ENCODE measurements at regions not wholly inside any gene's neighbourhood (a gene's known extent, or its start where the extent isn't known, plus 50 kb on each side); places are given as distances from the start of the nearest gene placed in this dataset.

DNA sequence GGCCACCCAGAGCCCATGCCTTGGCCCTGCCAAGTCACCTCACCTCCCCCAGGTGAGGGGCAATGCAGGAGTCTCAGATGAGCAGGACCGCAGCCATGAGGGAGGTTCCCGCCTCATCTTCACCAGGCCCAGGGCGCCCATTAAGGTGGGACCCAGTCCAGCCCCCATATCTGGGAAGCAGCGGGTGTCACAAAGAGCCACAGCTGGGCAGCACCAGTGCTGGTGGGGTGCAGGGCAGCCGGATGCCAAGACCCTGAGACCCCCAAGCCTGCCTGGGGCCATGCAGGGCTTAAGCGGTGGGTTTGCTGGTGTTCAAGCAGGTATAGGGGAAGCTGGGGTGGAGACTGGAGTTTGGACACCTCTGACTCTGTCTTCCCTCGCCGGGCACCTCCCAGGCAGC lies 237.8 kb upstream of the GSE1 start:
- peaks cover 42% of the 10 kb centered on the region for H3K27me3 ChIP-seq
- TF ChIP-seq, protein P1, sequence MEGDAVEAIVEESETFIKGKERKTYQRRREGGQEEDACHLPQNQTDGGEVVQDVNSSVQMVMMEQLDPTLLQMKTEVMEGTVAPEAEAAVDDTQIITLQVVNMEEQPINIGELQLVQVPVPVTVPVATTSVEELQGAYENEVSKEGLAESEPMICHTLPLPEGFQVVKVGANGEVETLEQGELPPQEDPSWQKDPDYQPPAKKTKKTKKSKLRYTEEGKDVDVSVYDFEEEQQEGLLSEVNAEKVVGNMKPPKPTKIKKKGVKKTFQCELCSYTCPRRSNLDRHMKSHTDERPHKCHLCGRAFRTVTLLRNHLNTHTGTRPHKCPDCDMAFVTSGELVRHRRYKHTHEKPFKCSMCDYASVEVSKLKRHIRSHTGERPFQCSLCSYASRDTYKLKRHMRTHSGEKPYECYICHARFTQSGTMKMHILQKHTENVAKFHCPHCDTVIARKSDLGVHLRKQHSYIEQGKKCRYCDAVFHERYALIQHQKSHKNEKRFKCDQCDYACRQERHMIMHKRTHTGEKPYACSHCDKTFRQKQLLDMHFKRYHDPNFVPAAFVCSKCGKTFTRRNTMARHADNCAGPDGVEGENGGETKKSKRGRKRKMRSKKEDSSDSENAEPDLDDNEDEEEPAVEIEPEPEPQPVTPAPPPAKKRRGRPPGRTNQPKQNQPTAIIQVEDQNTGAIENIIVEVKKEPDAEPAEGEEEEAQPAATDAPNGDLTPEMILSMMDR (IDR thresholded peaks at IDR 0.05): no peak
- H3K36me3 ChIP-seq: no peaks in the 10 kb centered on the region

DNA sequence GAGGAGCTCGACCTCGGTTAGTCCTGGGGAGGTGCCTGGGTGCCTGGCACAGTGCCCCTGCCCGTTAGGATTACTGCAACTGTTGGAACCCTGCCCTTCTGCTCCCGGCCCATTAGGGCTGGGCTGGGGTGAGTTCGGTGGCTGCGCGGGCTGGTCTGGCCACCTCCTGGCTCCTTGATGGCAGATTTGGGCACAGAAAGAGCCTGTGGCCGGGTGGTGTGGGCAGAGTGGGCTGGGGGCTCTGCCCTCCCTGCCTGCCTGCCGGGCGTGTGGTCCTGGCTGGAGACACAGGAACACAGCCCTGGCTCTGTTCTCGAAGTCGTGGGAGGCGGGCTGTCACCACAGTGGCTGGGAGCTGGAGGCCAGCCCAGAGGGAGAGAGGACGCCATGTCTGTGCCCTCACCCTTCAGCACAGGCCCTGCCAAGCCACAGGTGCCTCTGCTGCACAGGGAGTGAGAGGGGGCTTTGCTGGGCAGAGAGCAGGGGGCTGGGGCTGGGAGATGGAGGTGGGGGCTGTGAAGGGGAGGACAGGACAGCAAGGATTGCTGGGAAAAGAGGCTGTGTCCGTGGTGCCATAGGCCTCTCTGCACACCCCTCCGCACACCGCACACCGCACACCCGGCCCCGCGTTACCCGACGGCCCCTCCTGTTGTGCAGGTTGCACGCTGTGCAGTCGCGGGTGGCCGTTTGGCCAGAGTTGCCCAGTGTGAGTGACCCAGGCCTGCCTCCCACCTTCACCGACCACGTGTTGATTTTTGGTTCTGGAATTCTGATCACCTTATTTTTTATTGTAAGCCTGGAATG lies 236.6 kb upstream of the GSE1 start:
- Histone ChIP-seq H3K36me3 (no peaks in the 10 kb centered on the region), H3K27me3 (peaks cover 54% of the 10 kb centered on the region), H3K27ac (no peak overlapping the region), H3K4me3 (ENCODE audit: low read depth in 1 of 2, low read length in 1 of 2) (no peak overlapping the region), H3K4me1 (ENCODE audit: control insufficient read depth in 1 of 2, insufficient read depth in 1 of 2, low read depth in 1 of 2, low read length in 1 of 2) (peaks cover 4 to 9% of the 10 kb centered on the region in 2 experiments), H3K9me3 (no peaks in the 10 kb centered on the region)
- TF ChIP-seq, protein P1 (IDR thresholded peaks at IDR 0.05): no peak

More for the DNA sequence above, 237.8 kb upstream of the GSE1 start:
- Histone ChIP-seq H3K9me3 (no peaks in the 10 kb centered on the region), H3K4me3 (ENCODE audit: low read depth in 1 of 2, low read length in 1 of 2) (no peak overlapping the region), H3K27ac (no peak overlapping the region), H3K4me1 (ENCODE audit: control insufficient read depth in 1 of 2, insufficient read depth in 1 of 2, low read depth in 1 of 2, low read length in 1 of 2) (peaks cover 4 to 9% of the 10 kb centered on the region in 2 experiments)

DNA sequence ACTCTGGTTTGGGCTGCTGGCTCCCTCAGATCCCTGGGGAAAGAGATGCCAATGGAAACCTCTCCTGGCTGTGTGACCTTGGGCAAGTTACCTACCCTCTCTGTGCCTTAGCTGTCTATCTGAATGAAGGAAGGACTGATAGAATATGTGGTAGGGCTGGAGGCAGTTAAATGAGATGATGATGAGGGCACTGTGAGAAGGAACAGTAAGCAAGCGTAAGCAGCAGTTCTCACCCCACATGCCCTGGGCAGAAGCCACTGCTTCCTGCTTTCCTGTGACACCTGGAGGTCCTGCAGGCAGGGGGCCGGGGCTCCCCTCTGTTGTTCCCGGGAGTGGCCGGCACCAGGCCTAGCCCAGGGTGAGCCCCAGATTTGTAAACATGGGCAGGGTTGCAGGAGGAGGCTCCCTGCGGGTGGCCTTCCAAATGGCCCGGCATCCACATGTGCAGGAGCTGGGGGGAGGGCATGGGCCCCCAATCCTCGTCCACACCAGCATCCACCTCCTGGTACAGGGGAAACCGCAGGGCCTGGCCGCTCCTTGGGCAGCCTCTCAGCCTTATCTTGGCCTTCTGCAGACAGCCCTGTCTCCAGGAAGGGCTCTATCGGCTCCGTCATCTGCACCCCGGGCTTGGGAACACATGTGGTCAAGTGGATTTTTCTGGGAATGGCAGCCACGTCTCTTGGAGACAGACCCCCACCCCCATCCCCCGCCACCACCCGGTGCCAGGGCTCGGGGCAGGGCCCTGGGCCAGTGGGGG lies 235.6 kb upstream of the GSE1 start:
- H3K27me3 ChIP-seq: peaks cover 64% of the 10 kb centered on the region
- no peak overlapping the region for H3K4me3 ChIP-seq (ENCODE audit: low read depth in 1 of 2, low read length in 1 of 2)
- no peaks in the 10 kb centered on the region for H3K36me3 ChIP-seq
- no peaks in the 10 kb centered on the region for H3K9me3 ChIP-seq
- no peak overlapping the region for H3K27ac ChIP-seq
- TF ChIP-seq, protein P1 (IDR thresholded peaks at IDR 0.05): no peak
- H3K4me1 ChIP-seq (ENCODE audit: control insufficient read depth in 1 of 2, insufficient read depth in 1 of 2, low read depth in 1 of 2, low read length in 1 of 2): peaks cover 4 to 8% of the 10 kb centered on the region in 2 experiments

DNA sequence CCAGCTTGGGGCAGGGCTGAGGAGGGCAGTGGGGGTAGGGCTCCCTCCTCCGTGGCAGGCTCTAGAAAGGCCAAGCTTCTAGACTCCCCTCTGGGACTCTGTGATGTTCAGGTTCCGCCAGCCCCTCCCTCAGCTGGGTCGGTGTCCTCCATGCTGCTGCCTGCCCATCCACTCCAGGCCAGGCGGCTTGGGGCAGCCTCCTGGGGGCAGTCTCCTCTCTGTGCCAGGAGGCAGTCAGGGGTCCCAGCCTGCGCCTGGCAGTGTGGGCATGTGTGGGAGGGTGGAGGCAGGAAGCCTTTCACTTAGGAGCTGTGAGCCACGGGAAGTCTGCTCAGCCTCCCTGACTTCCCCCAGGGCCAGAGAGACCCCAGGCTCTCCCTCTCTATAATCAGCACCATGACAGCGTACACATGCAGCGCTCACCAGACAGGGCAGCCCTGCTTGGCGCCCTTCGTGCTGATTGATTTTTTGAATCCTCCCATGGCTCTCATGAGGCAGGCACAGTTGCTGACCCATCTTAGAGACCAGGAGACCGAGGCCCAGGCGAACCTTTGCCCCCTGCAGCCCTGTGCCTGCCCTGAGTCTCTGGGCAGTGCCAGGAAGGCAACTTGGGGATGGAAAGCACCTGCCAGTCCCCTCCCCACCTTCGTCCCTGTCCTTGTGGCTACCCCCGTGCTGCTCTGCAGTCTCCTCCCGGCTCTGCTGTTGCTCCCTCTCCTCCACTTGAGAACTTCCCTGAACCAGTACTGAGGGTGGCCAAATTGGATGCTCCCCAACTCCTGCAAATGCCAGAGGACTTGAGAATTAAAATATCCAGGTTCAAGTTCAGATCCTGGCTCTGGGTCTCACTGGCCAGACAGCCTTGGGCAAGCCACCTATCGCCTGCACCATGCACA lies 234.7 kb upstream of the GSE1 start:
- H3K4me1 ChIP-seq (ENCODE audit: control insufficient read depth in 1 of 2, insufficient read depth in 1 of 2, low read depth in 1 of 2, low read length in 1 of 2): peaks cover 0 to under 1% of the 10 kb centered on the region in 2 experiments
- H3K27me3 ChIP-seq: peaks cover 73% of the 10 kb centered on the region
- no peaks in the 10 kb centered on the region for H3K9me3 ChIP-seq
- H3K27ac ChIP-seq: no peak overlapping the region
- TF ChIP-seq, protein P1 (IDR thresholded peaks at IDR 0.05): no peak
- no peak overlapping the region for H3K4me3 ChIP-seq (ENCODE audit: low read depth in 1 of 2, low read length in 1 of 2)
- H3K36me3 ChIP-seq: no peaks in the 10 kb centered on the region
